HG03095 (cell line): ENCODE measurements at regions not wholly inside any gene's neighbourhood (a gene's known extent, or its start where the extent isn't known, plus 50 kb on each side); places are given as distances from the start of the nearest gene placed in this dataset.
"Not testable (repeated sequence)": the region's sequence is repeated elsewhere in the genome, so short reads cannot be mapped to it uniquely, and the experiment has no call there.

Experiments
- ATAC-seq: cut with Tn5 transposase; IDR thresholded peaks from one replicate; pipeline ENCODE4 v1.9.1; 2021; ENCODE audit warnings: moderate library complexity; ENCODE audit not compliant: unreplicated experiment

DNA sequence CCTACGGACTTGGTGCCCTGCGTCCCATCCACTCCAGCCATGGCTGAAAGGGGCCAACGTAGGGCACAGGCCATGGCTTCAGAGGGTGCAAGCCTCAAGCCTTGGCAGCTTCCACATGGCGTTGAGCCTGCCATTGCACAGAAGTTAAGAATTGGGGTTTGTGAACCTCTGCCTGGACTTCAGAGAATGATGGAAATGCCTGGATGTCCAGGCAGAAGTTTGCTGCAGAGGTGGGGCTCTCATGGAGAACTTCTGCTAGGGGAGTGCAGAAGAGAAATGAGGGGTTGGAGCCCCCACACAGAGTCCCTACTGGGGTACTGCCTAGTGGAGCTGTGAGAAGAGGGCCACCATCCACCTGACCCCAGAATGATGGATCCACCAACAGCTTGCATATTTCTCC lies 462.9 kb upstream of the PCDH20 start:
- ATAC-seq, result not testable (repeated sequence)

GRCh38 chr13:61874970-61875579 lies 459.4 kb upstream of the PCDH20 start:
- no peak for ATAC-seq

DNA sequence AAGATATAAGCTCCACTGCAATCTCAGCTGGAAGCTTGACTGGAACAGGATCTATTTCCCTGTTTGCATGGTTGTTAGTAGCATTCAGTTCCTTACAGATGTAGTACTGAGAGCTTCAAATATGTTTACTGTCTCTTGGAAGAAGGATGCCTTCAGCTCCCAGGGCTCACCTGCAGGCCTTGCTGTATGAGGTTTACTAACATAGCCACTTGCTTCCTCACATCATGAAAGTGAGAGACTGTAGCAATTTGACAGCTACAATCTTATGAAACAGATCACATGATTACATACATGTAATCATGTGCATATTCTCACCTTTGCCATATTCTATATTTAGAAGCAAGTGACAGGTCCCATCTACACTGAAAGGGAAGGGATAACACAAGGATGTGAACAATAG lies 458.1 kb upstream of the PCDH20 start:
- no peak for ATAC-seq

DNA sequence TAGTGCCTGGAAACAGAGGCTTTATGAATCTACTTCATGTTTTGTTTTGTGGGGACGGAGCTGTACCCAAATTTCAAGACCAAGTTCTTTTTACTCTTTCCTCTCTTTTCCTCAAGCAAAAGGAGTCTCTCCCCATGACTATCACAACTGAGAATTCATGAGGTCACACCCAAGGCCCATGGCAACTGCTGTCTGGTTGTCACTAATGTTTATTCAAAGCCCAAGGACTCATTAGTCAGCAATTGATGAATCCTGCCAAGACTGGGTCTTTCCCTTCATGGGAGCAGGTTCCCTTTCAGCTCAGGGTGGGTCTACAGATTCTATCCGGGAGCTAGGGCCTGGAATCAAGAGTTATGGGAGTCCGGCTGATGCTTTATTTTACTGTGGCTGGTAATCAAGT lies 441.5 kb upstream of the PCDH20 start:
- ATAC-seq, result no peak

GRCh38 chr13:61852116-61852619 lies 436.5 kb upstream of the PCDH20 start:
- ATAC-seq, result no peak

DNA sequence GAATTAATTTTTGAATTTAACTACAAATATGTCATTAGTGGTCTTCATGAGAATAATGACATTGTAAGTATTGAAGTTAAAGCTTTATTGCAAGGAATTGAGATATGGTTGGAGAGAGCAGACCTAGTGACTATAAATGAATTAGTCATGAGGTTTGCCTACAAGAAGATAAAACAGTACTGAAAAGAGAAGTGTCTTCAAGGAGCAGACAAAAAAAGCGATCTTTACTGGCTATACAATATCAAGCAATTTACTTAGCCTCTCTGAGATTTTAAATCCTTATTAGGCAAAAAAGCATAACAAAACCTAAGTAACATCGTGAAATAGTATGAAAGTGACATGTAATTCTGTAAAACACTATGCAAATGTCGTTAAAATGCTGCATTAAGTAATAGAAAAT lies 435.1 kb upstream of the PCDH20 start:
- ATAC-seq, result no peak

GRCh38 chr13:61838568-61838967 lies 422.9 kb upstream of the PCDH20 start:
- no peak for ATAC-seq

- no peak for ATAC-seq
Measured at GRCh38 chr13:61833228-61833627, 417.6 kb upstream of the PCDH20 start.

- ATAC-seq, result no peak
Measured at GRCh38 chr13:61831026-61831425, 415.4 kb upstream of the PCDH20 start.

DNA sequence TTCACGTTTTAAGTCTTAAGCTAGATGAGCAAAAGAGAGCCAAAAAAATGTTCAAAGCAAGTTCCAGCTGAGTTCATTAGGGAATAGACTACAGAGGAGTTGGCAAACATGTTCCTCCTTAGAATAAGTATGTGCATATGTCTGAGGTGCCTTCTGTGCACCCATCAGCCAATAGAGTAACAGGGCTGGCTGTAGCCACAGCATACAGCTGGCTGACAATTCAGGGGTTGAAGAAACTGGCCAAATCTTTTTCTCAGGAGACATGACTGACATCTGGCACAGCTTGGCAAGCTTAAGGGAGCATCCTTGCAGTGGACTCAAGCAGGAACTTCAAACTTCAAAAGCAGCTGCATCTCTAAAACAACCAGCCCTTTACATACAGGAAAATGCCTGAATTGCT lies 414.8 kb upstream of the PCDH20 start:
- ATAC-seq, result no peak

DNA sequence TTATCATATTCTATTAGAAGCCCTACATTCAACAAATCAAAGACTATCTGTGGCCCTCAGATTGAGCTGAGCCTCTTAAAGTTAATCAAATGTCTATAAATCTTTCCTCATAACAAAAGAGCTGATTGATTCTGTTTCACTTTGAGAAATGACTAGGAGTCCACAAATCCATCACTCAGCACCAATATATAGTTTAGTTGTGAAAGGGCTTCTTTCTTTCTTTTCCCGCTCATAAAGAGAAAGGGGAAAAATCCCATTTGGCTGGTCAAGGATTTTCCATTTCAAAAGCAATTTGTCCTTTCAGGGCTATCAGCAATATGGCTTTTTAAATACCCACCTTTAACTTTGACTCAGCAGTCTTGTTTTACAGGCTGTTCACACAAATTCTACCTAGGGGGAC lies 408.5 kb upstream of the PCDH20 start:
- no peak for ATAC-seq

- ATAC-seq, result no peak
Measured at GRCh38 chr13:61812286-61812685, 396.6 kb upstream of the PCDH20 start.

- no peak for ATAC-seq
Measured at GRCh38 chr13:61810065-61810464, 394.4 kb upstream of the PCDH20 start.

DNA sequence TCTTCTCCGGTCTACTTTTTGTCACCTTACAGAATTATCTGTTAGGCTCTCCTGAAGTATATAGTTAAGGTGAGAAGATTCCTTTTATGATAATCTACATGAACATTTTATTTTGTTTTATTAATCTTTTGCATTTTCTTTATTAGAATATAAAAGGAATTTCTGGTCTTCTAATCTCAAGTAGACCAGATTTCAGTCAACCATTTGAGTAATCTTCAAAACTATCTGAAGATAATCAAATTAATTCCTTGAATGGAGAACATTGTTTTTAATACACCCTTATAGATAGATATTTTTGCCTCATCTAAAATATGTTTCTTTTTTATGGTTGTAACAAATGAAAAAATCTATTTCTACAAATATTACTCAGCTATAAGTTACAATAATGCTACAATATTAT lies 381.7 kb upstream of the PCDH20 start:
- ATAC-seq, result no peak

DNA sequence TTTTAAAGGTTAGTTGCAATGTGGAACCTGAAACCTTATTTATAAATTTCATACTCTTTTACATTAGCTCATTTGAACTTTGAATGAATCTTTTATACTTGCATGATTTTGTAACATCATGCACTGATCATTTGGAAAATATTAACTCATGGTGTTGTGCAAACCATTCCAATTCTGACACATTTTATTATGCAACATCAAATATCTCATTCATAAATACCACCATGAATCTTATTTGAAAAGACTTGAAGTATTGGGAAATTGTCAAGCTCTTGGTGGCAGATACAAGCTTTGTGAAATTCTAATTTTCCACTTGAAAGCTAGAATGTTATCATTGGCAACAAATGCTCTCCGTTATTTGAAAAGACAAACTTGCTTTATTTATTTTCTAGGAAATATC lies 379.9 kb upstream of the PCDH20 start:
- ATAC-seq, result no peak

- ATAC-seq, result no peak
Measured at GRCh38 chr13:61779456-61779855, 363.8 kb upstream of the PCDH20 start.

GRCh38 chr13:61778531-61778930 lies 362.9 kb upstream of the PCDH20 start:
- ATAC-seq, result no peak

DNA sequence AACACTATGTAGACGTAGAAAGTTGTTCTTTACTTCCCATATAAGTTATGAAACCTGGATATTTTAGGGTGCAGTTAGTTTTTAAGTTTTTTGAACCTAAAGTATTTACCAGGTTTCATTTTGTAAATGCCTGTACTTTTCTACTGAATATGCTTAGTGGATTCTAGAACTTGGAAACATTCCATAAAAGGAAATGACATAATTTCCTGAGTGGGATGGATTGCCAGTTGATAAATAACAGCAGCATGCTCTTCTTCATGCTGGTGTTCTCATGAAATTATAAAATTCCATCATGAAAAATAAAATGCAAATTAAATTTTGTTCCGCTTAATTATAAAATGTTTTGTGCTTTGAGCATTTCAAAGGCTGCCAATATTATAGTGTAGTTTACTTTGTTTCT lies 362.2 kb upstream of the PCDH20 start:
- ATAC-seq, result no peak

- no peak for ATAC-seq
Measured at GRCh38 chr13:61777271-61777670, 361.6 kb upstream of the PCDH20 start.

DNA sequence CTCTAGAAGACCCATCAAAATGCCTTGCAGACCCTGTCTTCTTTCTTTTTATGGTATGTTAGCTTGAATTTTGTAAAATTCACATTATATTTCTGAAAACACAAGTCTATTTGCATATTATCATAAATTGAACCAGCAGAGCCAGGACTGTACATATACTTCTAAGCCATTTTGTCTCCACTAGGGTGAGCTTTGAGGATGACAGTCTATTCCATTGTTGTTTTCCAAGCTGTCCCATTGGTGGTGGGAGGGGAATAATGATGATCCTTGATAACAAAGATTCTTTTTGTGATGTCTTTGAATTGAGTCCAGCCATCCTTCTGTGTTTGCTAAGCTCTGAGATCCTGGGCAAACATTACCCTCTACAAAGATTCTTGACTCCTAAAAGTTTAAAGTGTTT lies 359.3 kb upstream of the PCDH20 start:
- ATAC-seq, result no peak

- ATAC-seq, result no peak
Measured at GRCh38 chr13:61770681-61771080, 355.0 kb upstream of the PCDH20 start.

GRCh38 chr13:61768175-61768574 lies 352.5 kb upstream of the PCDH20 start:
- no peak for ATAC-seq

GRCh38 chr13:61766667-61767058 lies 351.0 kb upstream of the PCDH20 start:
- no peak for ATAC-seq
